ENCODE measurements at regions not wholly inside any gene's neighbourhood (a gene's known extent, or its start where the extent isn't known, plus 50 kb on each side); places are given as distances from the start of the nearest gene placed in this dataset.
"Not testable (repeated sequence)": the region's sequence is repeated elsewhere in the genome, so short reads cannot be mapped to it uniquely, and the experiment has no call there.

DNA sequence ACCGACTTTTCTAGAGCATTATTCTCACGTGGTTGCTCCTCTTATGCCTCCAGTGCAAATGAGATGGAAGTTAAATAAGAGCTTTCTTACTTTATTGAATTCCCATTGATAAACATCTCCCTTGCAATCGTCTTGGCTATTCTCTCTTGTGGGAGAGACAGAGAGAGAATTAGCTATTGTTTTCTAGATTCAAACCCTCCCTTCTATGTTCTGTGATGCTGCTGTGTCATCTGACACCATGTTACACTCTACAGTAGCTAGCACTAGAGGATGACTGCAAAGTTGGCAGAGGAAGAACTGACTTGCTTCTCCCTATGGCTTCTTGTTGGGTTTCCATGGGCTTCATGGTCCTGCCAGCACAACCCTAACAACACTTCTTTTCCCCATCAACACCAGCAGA is 134.6 kb upstream of the RANBP3L start:
- no peak for DNase-seq

DNA sequence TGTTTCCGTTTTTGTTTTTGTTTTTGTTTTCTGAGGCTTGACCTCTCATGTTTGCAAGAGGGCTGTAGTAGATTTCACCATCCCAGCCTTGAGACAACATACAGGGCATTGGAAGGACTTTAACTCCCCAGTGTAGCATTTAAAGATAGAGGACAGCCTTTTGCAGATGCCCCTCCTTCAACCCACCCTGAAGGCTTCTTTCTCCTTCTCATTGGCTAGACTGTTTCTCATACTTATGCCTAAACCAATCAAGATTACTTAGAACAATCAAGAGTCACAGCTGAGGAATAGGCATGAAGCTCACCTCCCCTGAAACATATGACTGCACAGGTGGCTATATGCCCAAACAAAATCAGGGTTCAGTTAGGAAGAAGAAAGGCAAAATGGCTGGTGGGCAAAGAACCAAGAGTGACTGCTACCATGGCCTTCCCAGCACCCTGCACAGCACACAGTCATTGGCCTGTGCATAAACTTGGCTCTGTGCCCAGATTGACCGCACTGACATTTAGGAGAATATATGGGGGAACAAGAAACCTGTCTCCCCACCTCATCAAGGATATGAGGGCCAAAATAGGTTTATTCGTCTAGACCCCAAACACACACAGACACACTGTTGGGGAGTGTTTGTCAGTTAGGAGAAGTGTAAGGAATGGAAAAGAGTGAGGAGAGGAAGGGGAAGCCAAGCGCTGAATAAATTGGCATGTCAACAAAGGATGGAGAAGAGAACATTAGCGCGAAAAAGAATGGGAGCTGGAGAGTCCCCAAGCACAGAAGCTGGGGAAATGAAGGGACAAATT is 137.3 kb upstream of the RANBP3L start:
- DNase-seq = no peak

DNA sequence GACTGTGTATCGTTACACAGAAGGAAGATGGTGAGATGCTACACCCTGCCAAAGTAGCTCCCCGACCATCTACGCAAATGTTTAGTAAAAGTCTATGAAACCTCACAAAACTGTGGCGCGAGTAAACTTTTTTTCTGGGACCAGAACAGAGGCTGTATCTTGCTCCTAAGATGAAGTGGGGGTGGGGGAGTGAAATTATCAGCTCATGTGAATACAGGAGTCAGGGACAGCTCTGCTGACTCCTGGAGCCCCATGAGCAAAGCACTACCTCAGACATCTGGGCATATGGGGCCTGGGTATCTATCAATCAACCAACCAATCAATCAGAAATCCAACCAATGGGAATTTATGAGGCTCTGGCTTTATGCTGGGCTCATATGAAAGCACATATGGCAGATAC is 138.6 kb upstream of the RANBP3L start:
- DNase-seq = no peak

DNA sequence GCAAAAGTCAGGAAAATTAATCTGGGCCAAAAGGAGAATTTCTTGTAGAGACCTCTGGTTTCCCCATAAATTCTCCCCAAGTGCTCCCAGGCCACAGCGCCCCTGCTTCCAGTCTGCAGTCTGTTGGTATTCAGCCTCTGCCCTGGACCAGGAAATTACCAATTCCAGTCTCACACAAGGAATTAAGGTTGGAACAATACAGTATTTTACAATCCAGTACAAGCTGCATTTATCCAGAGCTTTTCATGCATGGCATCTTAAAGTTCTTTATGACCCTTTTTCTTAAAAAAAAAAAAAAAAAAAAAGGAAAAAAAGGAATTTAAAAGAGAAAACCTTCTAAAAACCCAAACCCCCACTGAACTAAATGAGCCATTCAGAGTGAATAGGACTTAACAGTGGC is 139.6 kb upstream of the RANBP3L start:
- no peak for DNase-seq

DNA sequence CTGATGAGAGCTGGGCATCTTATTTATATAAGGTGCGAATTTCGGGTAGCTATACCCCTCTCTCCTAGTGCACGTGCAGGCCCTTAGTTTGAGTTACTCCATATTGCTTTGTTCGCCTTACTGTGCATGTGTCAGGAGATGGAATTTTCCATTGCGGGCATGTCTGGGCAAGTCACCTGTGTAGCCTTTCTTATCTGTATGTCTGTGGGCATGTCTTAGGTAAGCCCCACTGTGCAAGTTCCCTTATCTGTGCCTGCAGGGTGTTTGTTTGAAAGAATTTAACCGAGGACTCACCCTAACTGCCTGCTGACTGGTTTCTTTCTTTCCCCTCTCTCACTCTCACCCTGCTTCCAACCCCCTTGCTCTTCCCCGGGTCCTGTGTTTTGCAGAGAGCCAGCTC is 140.7 kb upstream of the RANBP3L start:
- no peak for DNase-seq

DNA sequence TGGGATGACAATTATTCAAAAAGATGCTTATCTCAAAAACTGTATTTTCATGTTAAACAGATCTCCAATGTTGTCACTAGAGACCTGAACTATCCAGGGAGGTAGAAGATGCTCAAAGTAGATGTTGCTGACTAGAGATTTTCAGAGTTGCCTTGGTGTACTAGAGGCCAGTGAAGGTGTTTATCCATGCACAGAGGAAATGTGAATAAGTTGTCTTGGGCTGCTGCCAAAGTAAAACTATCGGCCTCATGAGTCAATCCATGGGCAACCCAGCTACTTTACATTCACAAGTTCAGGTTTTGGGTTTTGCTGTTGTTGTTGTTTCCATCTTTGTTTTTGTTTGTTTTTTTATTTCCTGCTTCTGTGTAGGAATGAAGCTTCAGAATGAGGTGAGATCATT is 141.1 kb upstream of the RANBP3L start:
- DNase-seq = no peak

DNA sequence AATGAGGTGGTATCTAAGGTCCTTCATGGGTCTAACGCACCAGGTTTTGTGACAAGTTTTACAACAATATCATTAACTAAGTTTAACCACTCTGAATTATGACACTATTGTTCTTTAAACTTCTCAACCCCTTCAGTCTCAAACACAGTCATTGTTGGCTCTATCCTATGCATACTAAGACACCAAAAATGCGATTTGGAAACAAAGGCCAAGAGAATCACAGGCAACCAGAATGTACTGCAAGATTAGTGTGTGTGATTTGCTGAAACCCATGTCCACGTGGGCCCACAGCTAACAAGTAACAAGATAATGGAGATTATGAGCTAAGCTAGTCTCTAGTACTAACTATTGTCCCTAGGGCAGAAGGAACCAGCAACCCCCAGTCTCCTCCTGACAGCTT is 142.2 kb upstream of the RANBP3L start:
- DNase-seq = no peak

DNA sequence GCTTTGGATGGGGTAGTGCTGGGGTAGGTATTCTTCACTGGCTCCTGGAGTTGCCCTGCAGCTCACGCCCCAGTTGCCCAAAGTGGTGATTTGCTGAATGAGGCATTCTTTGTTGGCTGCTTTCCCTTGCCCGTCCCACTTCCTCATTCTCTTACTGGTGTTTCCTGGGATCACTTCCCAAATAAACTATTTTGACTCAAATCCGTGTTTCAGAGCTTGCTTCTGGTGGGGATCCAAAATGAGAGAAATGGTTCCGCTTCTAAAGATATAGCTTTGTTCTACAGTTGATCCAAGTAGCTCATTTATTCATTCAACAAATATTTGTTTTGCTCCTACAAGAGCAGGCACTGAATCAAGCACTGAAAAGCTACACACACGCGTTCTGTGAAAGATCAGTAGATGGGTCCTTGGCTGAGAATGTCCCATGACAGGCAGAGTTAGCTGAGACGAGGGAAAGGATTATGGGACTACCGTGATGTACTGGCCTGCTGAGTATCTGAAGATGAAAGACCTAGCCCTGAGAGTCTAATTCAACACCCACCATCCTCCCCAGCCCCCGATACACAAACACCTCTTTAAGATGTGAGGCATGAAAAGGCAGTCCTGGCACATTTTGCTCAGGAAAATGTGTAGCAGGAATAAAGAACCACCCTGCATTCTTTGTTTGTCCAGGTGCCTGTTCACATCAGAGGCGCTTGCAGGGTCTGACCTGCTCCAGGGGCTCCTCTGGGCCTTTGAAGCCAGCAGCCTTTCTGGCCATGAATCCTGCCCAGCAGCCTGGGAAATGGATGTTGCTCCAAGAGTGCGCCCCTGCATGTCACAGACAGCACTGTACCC is 143.1 kb upstream of the RANBP3L start:
- no peak for DNase-seq

DNA sequence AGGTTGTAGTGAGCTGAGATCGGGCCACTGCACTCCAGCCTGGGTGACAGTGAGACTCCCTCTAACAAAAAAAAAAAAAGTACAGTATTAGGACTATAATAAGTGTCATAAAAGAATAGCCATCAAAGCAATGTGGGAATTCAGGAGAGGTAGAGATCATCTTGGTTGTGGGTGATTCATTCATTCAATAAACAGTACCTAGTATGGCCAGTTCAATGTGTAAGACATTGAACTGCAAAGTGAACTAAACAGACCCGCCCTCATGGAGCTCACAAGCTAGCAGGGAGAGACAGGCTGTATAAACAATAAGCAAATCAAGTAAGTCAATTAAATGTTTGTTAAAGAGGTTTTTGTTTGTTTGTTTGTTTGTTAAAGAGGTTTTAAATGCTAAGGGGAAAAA is 146.1 kb upstream of the RANBP3L start:
- no peak for DNase-seq

DNA sequence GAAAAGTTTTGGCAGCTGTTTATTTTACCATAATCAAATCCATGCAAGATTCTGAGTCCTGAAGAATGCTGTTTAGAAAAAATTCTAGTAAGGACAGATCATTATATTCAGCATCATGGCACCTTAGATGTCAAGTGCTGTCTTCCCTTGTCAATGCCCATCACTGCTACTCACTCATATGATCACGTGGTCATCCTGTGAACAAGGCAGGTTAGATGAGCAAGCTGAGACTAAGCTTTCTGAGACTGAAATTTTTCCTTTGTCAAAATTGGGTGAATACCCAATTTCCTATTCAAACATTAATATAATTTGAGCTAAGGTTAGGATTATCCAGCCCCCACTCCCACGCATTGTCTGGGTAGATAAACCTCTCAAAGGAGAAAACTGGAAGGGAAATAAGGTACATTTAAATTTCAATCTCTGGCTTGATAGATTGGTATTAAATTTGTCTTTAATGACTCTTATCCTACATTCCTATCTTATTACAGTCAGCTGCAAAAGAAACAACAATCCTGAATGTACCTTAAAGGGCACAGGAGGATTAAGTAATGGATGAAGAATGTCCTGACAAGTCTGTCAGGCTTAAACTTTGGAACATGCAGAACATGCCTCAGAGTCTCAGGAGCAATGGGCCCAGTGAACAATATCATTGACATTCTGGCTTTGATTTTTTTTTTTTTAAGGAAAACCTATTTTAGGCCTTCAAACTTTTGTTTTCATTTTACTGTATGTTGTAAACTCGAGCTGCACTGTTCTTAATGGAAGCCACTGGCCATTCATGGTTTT is 148.7 kb upstream of the RANBP3L start:
- no peak for DNase-seq

DNA sequence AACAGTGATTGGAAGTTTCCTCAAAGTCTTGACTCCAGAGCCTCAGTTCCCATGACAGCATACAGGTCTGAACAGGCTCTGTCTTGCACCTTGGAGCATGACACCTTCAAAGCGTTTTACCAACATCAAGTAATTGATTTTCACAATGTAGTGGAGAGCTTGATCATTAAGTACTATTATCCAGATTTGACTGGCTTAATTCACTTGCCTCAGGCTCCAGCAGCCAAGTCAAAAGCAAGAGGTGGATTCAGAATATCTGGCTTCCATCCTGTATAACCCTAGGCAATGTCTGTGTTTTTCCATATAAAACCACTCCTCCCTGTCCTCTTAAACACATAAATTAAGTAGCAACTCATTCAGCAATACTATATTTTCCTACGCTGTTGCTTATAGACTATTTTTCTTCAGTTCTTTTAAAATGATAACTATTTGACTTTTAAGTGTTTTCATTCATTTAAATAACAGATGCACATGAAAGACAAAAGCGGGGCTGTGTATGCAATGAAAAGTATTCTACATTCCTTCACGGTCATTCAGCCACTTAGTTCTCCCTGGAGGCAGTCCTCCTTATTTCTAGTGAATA is 150.8 kb upstream of the RANBP3L start:
- DNase-seq = no peak

DNA sequence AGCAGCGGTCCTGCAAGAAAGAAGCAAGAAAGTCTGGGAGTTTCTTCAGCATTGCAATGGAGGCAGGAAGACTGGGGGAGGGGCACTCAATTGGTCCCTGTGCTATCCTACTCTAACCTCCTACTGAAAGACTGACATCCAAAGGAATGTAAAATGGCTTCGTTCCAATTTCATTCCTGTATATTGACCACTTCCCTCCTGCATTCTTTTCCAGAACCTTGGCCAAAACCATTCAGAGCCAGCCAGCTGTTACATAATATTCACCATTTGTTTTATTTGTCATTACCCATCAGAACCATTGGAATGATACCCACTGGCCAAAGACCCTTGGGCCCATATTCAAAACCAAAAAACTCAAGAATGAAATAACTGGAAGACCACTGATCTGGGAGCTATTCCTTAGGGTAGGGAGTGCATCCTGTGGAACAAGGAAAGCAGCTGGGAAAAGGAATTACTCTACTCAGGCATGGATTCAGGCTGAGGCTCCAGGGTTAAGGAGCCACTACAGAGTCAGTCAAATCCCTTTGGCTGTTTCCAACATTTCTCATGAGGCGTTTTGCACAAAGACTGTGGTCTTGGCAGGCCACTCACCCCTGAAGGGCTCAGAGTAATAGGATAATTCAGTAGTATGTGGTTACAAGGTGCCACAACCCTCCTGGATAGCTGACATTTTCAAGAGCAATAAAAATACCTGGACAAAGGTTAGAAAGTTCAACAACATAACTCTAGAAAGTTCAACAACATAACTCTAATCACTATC is 148.7 kb upstream of the SLC1A3 start:
- DNase-seq = no peak

DNA sequence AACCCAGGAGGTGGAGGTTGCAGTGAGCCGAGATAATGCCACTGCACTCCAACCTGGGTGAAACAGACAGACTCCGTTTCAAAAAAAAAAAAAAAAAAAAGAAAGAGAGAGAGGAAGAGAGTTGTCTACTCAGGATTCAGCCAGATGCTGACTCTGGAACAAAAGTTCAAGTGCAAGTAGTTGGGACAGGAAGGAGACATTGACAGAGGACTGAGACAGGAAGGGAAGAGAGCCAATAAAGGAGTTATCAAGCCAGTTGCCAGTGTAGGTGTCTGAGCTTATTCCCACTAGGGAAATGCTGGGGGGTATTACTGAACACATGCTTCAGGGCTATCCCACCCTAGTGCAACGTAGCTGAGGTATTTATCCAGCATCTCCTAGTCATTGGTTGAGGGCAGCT is 147.7 kb upstream of the SLC1A3 start:
- no peak for DNase-seq

DNA sequence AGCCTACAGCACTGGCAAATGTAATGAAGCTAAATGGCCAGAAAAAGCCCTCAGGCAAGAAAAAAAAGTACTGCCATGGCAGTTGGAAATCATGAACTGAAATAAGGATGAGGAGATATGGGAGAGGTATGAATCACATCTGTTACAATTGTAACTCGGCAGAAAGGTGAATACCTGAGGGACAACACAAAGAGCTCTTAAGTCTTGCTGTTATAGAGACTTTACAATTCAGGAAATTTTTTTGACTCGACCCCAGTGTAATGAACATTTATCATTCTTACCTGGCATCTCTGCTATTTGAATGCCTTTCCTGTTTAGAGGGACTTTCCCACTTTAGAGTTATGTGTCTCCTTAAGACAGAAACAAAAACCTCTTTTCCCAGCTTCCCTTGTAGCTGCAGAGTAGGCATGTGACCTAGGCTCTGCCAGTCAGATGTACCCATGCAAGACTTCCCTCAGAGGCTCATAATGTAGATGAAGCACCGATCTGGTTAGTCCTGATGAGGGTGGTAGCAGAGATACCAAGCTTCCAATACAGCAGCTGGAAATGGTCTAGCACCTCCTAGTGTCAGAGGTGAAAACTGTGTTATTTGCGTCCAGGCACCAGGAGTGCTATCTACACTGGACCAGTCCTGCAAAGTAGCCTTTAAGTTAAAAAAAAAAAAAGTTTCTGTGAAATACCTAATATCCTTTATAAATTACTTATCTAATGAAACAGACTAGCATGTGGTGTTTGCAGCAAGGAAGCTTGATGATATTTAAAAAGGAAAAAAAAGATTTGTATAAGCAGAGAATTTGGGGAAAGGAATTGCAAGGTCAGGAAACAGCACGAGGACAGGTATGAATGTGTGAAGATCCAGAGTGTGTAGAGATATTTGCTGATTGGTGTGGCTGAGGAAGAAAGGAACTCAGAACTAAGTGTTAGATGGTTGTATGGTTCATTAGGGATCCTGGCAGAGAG is 146.9 kb upstream of the SLC1A3 start:
- peak in 1 of 2 experiments; percentile 11 for DNase-seq

DNA sequence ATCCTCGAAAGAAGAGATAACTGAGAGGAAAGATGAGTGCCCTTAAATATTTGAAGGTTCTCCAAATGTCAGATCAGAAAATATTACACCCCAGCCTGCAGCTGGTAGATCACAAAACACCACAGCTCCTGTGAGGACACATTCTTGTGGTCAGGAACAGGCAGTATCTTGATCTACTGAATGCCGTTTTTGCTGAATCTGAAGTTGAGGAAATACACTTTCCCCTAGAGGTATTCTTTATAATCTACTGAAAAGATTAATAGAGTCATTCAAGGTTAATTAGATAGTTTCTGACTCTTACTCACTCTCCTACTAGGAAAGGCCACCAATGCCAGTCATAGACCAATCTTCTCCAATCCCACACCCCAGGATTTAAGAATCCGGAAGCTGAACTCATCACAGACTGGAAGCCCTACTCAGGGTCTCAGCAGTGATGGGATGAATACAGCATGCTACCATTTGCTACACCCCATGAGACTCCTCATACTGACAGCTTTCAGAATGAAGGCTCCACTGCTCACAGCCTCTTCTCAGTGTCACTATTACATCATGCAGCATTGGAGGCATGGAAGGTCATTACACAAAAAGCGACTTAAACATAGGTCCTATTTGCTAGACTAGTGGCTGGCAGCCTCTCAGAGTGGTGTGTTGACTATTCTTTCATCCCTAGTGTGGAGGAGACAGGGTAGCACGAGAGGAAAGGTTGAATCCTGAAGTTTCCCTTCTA is 143.9 kb upstream of the SLC1A3 start:
- no peak for DNase-seq

DNA sequence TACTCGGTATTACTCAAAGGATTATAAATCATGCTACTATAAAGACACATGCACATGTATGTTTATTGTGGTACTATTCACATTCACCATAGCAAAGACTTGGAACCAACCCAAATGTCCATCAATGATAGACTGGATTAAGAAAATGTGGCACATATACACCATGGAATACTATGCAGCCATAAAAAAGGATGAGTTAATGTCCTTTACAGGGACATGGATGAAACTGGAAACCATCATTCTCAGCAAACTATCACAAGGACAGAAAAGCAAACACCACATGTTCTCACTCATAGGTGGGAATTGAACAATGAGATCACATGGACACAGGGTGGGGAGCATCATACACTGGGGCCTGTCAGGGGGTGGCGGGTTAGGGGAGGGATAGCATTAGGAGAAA is 130.5 kb upstream of the SLC1A3 start:
- not testable (repeated sequence) for DNase-seq

DNA sequence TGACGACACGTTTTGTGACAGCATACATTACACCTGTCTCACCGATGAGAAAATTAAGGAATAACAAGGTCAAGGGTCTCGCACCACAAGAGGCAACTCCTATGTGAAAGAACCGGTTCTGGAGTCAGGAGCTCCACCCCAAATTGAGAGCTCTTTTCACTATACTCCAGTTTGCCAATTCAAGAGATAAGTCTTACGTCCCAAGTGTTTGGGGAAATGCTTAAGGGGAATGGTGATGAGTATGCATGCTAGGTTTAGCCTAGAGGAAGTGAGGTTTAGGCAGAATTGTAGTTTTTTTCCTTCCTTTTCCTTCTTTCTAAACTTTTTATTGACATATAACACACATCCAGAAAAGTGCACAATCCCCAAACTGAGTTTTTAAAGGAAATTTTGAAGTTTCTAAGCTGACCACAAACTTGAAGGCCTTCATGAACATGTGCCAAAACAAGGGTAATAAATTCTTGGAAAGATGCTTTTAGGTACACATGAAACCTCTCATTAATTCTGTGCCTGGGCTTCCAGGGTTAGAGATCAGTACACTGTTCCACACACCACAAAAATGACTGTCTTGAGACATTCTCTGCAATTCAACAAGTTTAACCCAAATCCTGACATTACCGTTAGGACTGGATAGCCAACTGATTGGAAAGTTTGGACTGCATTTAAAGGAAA is 127.6 kb upstream of the SLC1A3 start:
- no peak for DNase-seq

DNA sequence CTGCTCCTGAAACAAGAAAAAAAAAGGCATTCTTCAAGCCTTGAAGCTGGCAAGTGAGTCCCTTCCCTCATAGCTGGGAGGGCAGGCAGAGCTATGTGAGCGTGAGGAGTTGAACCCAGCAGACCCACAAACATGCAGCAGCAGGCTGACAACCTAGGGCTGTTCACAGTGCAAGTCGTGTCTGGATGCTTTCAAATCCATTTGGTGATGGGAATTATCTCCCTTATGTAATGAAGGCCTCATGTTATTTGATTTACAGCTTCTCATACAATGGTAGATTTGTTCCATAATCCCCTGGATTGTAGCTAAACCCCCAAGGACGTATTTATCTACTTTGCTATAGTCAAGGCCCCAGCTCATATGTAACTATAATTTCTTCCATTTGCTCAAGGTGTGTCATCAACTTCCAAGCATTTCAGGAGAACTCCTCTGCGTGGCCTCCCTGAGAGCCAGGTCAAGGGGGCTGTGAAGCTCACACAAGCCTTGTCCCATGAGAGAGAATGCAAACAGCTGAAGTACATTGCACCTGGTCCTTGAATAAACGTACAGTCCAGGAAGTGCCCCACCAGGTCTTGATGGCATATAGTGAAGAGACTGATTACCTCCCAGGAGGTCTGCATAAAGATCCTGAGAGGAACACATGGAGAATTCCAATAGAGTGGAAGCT is 124.8 kb upstream of the SLC1A3 start:
- no peak for DNase-seq

DNA sequence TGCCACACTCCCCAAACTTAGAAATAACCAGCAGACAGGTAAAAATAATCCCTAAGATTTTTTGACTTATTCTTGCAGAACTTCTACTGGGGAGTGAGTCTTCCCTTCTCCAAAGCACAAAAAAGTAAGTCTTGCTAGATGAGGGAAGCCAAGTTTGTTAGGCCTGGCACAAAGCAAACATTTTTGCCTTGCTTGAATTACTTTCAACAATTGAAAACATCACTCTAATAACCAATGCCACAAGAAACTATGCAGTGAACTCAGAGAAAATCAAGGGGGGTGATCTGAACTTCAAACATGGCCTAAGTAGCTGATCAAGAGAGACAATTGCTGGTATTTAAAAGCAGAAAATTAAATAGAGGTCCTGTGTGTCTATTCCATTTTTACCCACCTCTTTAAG is 123.6 kb upstream of the SLC1A3 start:
- DNase-seq = no peak
